ENCODE measurements at regions not wholly inside any gene's neighbourhood (a gene's known extent, or its start where the extent isn't known, plus 50 kb on each side); places are given as distances from the start of the nearest gene placed in this dataset.

DNA sequence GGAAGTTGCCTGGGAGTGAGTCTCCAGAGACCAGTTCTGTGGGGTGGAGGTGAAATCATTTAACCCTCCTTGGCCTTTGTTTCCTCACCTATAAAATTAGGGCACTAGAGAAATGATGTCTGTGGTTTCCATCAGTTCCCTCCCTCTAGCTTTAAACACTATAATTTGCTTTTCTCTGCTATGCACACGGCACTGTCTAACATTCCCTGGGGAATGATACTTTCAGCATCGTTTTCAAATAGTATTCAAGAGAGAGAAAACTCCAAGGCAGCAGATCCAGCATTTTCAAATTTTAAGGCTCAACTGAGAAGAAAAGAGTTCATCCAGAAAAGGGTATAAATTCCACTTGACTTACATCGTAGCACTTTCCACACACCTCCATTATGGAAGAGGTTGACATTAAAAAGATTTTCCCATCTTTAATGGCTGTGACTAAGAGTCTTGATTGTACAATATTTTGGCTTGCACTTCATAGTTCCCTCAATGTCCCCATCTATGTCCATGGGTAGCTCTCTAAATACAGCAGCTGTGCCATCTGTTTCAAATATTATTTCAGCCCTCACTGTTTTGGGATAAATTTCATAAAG is 137.7 kb upstream of the ZPLD1 start:
- no TSS peak for BruUV-seq (replicated peaks)
- Histone ChIP-seq H3K9me3 (ENCODE audit: low read length) (no peaks in the 10 kb centered on the region), H3K27ac (ENCODE audit: extremely low read length, insufficient read depth, low read length) (no peak overlapping the region), H3K36me3 (replicated peaks in 1 of 2; ENCODE audit: control insufficient read depth in 1 of 2, insufficient read depth in 2 of 2, low read length in 2 of 2) (no peaks in the 10 kb centered on the region), H3K4me3 (replicated peaks in 1 of 3; ENCODE audit: insufficient read depth in 1 of 3, low read depth in 2 of 3, low read length in 3 of 3) (no peak overlapping the region), H3K79me2 (ENCODE audit: insufficient read depth, low read length) (no peaks in the 10 kb centered on the region), H4K20me1 (ENCODE audit: insufficient read depth, low read length) (no peaks in the 10 kb centered on the region), H3K9ac (ENCODE audit: insufficient read depth, low read depth, low read length) (no peak overlapping the region), H3K27me3 (ENCODE audit: control insufficient read depth in 1 of 2, insufficient read depth in 2 of 2, low read length in 2 of 2) (no peaks in the 10 kb centered on the region), H3K4me1 (ENCODE audit: insufficient read depth, low read length) (no peaks in the 10 kb centered on the region), H2AFZ (ENCODE audit: low read length) (no peak overlapping the region), H3K4me2 (ENCODE audit: low read depth, low read length) (no peak overlapping the region)
- CTCF ChIA-PET (ENCODE audit: low intra/inter-chr PET ratio, low total read pairs) = no interaction called here
- in situ Hi-C loops (cut with HindIII; ENCODE audit: extremely low pct_ligation_motif_present, low pct_unique_long_range_greater_than_20kb) = no loop called here
- 1% methylated on average over 3 of the region's 3 CpGs for WGBS (ENCODE audit: low lambda C conversion rate)
- ATAC-seq = no peak
- DNase-seq (ENCODE audit: low spot score) = no peak
- TF ChIP-seq RORA (CRISPR knock-in tag; IDR thresholded peaks at IDR 0.05) (no peak), XRCC5 (optimal IDR thresholded peaks at IDR 0.05; ENCODE audit: low read length) (no peak), ZFP36 (IDR thresholded peaks at IDR 0.05; ENCODE audit: borderline replicate concordance, low read depth, low read length, partially characterized antibody) (no peak)
- no peak for FAIRE-seq
- POLR2A ChIA-PET = no interaction called here
- intact Hi-C loops (cut with micrococcal nuclease; ENCODE audit: unreplicated experiment) = no loop called here

DNA sequence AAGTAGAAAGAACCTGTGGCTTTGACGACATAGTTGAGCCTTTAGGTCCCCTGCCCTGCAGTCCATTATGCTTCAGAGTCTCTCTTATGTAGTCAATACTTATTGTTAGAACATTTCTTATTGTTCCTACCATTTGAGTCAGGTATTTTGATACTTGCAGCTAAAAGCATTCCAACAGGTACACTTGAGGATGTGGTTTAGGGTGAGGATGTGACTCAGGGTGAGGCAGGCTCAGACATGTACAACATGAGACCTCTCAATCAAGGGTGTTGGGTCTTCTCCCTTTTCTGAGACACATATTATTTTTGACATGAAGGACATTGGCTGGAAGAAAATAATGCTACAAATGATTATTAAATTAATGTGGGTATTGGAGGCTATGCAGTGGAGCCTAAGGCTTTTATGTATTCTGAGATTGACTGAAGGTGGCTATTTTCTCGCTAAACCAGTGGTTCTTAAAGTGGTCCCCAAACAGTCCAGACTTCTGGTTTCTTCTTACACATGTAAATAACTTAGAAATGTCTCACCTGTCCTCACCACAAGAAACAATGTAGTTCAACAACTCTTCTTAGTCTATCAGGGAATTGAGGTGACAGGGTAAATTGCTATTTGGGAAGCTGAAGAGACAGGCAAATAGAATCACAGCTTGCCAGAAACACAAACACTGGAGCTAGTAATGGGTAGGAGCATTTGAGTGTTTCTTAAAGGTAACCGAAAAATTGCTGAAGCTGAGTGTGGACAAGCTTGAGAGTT is 135.5 kb upstream of the ZPLD1 start:
- 2% methylated on average over 3 of the region's 3 CpGs for WGBS (ENCODE audit: low lambda C conversion rate)
- H3K4me2 ChIP-seq (ENCODE audit: low read depth, low read length) = no peak overlapping the region
- TF ChIP-seq MAZ (IDR thresholded peaks at IDR 0.05; ENCODE audit: borderline replicate concordance, low read depth, low read length) = no peak
- no peak for TF ChIP-seq MAZ (CRISPR knock-in tag; IDR thresholded peaks at IDR 0.05; ENCODE audit: low read depth)
- TF ChIP-seq, protein P1, sequence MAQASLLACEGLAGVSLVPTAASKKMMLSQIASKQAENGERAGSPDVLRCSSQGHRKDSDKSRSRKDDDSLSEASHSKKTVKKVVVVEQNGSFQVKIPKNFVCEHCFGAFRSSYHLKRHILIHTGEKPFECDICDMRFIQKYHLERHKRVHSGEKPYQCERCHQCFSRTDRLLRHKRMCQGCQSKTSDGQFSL (CRISPR knock-in tag; IDR thresholded peaks at IDR 0.05) = no peak
- no peak for TF ChIP-seq KLF6 (CRISPR knock-in tag; IDR thresholded peaks at IDR 0.05)
- no peak for TF ChIP-seq ZNF703 (CRISPR knock-in tag; IDR thresholded peaks at IDR 0.05; ENCODE audit: borderline replicate concordance)
- no peak for TF ChIP-seq MXD4 (CRISPR knock-in tag; IDR thresholded peaks at IDR 0.05)
- TF ChIP-seq ZNF264 (CRISPR knock-in tag; IDR thresholded peaks at IDR 0.05) = no peak
- no peak for TF ChIP-seq FOXM1 (CRISPR knock-in tag; IDR thresholded peaks at IDR 0.05)
- TF ChIP-seq XRCC5 (optimal IDR thresholded peaks at IDR 0.05; ENCODE audit: low read length) = no peak
- no peak for TF ChIP-seq ZNF562 (CRISPR knock-in tag; IDR thresholded peaks at IDR 0.05; ENCODE audit: borderline replicate concordance)
- TF ChIP-seq ZNF747 (CRISPR knock-in tag; IDR thresholded peaks at IDR 0.05; ENCODE audit: borderline replicate concordance) = no peak
- TF ChIP-seq FOXA3 (CRISPR knock-in tag; IDR thresholded peaks at IDR 0.05) = no peak
- no peak for TF ChIP-seq CEBPB (IDR thresholded peaks at IDR 0.05; ENCODE audit: borderline replicate concordance, low read depth, low read length)
- TF ChIP-seq ESRRA (CRISPR knock-in tag; IDR thresholded peaks at IDR 0.05; ENCODE audit: low read depth) = no peak
- no peak for TF ChIP-seq CBX1 (IDR thresholded peaks at IDR 0.05; ENCODE audit: low read depth)
- TF ChIP-seq, protein P2, sequence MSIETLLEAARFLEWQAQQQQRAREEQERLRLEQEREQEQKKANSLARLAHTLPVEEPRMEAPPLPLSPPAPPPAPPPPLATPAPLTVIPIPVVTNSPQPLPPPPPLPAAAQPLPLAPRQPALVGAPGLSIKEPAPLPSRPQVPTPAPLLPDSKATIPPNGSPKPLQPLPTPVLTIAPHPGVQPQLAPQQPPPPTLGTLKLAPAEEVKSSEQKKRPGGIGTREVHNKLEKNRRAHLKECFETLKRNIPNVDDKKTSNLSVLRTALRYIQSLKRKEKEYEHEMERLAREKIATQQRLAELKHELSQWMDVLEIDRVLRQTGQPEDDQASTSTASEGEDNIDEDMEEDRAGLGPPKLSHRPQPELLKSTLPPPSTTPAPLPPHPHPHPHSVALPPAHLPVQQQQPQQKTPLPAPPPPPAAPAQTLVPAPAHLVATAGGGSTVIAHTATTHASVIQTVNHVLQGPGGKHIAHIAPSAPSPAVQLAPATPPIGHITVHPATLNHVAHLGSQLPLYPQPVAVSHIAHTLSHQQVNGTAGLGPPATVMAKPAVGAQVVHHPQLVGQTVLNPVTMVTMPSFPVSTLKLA (IDR thresholded peaks at IDR 0.05) = no peak

More for the DNA sequence above, 135.5 kb upstream of the ZPLD1 start:
- Histone ChIP-seq H3K9ac (ENCODE audit: insufficient read depth, low read depth, low read length) (no peak overlapping the region), H3K27ac (ENCODE audit: extremely low read length, insufficient read depth, low read length) (no peak overlapping the region), H3K27me3 (ENCODE audit: control insufficient read depth in 1 of 2, insufficient read depth in 2 of 2, low read length in 2 of 2) (no peaks in the 10 kb centered on the region), H4K20me1 (ENCODE audit: insufficient read depth, low read length) (no peaks in the 10 kb centered on the region), H3K4me3 (replicated peaks in 1 of 3; ENCODE audit: insufficient read depth in 1 of 3, low read depth in 2 of 3, low read length in 3 of 3) (no peak overlapping the region), H2AFZ (ENCODE audit: low read length) (no peak overlapping the region), H3K79me2 (ENCODE audit: insufficient read depth, low read length) (no peaks in the 10 kb centered on the region), H3K36me3 (replicated peaks in 1 of 2; ENCODE audit: control insufficient read depth in 1 of 2, insufficient read depth in 2 of 2, low read length in 2 of 2) (no peaks in the 10 kb centered on the region), H3K4me1 (ENCODE audit: insufficient read depth, low read length) (no peaks in the 10 kb centered on the region), H3K9me3 (ENCODE audit: low read length) (no peaks in the 10 kb centered on the region)
- BruUV-seq (replicated peaks) = no TSS peak
- in situ Hi-C loops (cut with HindIII; ENCODE audit: extremely low pct_ligation_motif_present, low pct_unique_long_range_greater_than_20kb) = no loop called here
- POLR2A ChIA-PET = no interaction called here
- CTCF ChIA-PET (ENCODE audit: low intra/inter-chr PET ratio, low total read pairs) = no interaction called here
- intact Hi-C loops (cut with micrococcal nuclease; ENCODE audit: unreplicated experiment) = no loop called here
- DNase-seq (ENCODE audit: low spot score) (no peak), ATAC-seq (no peak), FAIRE-seq (no peak)
